Common myeloid progenitor, CD34-positive (primary cell): ENCODE measurements at regions not wholly inside any gene's neighbourhood (a gene's known extent, or its start where the extent isn't known, plus 50 kb on each side); places are given as distances from the start of the nearest gene placed in this dataset.

Source experiments
- CTCF ChIA-PET: fragments of 350-600 bp; sonication (Branson Sonifier 250); formaldehyde crosslinking; loops from one replicate; lab custom pipeline; 2021; ENCODE audit warnings: antibody characterized with exemption; lab: Charles Lee
- POLR2A ChIA-PET: fragments of 350-600 bp; sonication (Branson Sonifier 250); formaldehyde crosslinking; loops from one replicate; lab custom pipeline; 2021; ENCODE audit warnings: antibody characterized with exemption; lab: Charles Lee
- DNase-seq, 3 donors: peaks; one replicate each; pipeline versions ENCODE4 v3.0.0 to v3.0.0-alpha.2; 2013
- H3K27ac ChIP-seq, 2 experiments: 1 replicate in 1 of 2; 2 replicates in 1 of 2; pipeline ENCODE4 v1.7.0; 2013; ENCODE audit warnings: inconsistent platforms in 2 of 2, low read length in 2 of 2, mild to moderate bottlenecking in 2 of 2, low read depth in 1 of 2, moderate library complexity in 1 of 2; ENCODE audit not compliant: severe bottlenecking in 2 of 2, insufficient read depth in 1 of 2, poor library complexity in 1 of 2
- H3K27me3 ChIP-seq, 5 experiments: replicated peaks in 2 of 5; 1 replicate in 3 of 5; 2 replicates in 2 of 5; pipeline versions ENCODE4 v1.6.1 to v1.7.0; 2013; ENCODE audit warnings: low read length in 4 of 5, mild to moderate bottlenecking in 2 of 5, moderate library complexity in 2 of 5, inconsistent platforms in 1 of 5; ENCODE audit not compliant: insufficient read depth in 5 of 5, control insufficient read depth in 4 of 5
- H3K36me3 ChIP-seq, 4 experiments: 1 replicate in 2 of 4; 2 replicates in 2 of 4; pipeline versions ENCODE4 v1.6.1 to v1.7.0; 2013; ENCODE audit warnings: low read length in 3 of 4, control low read depth in 1 of 4, mild to moderate bottlenecking in 1 of 4; ENCODE audit not compliant: control insufficient read depth in 4 of 4, insufficient read depth in 4 of 4
- H3K4me1 ChIP-seq, 4 experiments: 1 replicate in 3 of 4; 2 replicates in 1 of 4; pipeline versions ENCODE4 v1.6.1 to v1.7.1; 2013; ENCODE audit warnings: low read length in 3 of 4, mild to moderate bottlenecking in 3 of 4, control low read depth in 1 of 4, inconsistent platforms in 1 of 4, moderate library complexity in 1 of 4; ENCODE audit not compliant: control insufficient read depth in 4 of 4, insufficient read depth in 4 of 4; ENCODE audit errors: control extremely low read depth in 1 of 4
- H3K4me3 ChIP-seq, 7 experiments: 1 replicate in 4 of 7; 2 replicates in 3 of 7; pipeline versions ENCODE4 v1.5.1 to v1.7.0; 2013; ENCODE audit warnings: mild to moderate bottlenecking in 7 of 7, low read length in 6 of 7, moderate library complexity in 6 of 7, inconsistent platforms in 2 of 7, low read depth in 2 of 7, control low read depth in 1 of 7; ENCODE audit not compliant: insufficient read depth in 4 of 7, control insufficient read depth in 1 of 7; ENCODE audit errors: extremely low read depth in 1 of 7
- H3K9me3 ChIP-seq, 5 experiments: 1 replicate in 4 of 5; 2 replicates in 1 of 5; pipeline versions ENCODE4 v1.6.1 to v1.7.1; 2013; ENCODE audit warnings: low read length in 4 of 5, mild to moderate bottlenecking in 2 of 5, inconsistent platforms in 1 of 5, low read depth in 1 of 5, moderate library complexity in 1 of 5; ENCODE audit not compliant: control insufficient read depth in 4 of 5, insufficient read depth in 2 of 5; ENCODE audit errors: control extremely low read depth in 1 of 5
- WGBS: methylation state at CpG from one replicate; pipeline ENCODE4 v1.1.5; 2013; ENCODE audit not compliant: insufficient coverage; 5-methylcytosine and 5-hydroxymethylcytosine counted together

GRCh38 chr12:71242511-71242910 is 84.7 kb upstream of the TSPAN8 start:
- no peak overlapping the region for H3K4me3 ChIP-seq
- no peak for DNase-seq
- POLR2A ChIA-PET: no interaction called here
- H3K36me3 ChIP-seq: no peaks in the 10 kb centered on the region
- CTCF ChIA-PET: no interaction called here
- WGBS: 100% methylated on average over 2 of the region's 2 CpGs
- peaks cover 0 to 3% (median 2%) of the 10 kb centered on the region in 4 experiments for H3K4me1 ChIP-seq
- H3K9me3 ChIP-seq: peaks cover 0 to 3% (median 0%) of the 10 kb centered on the region in 5 experiments
- no peak overlapping the region for H3K27ac ChIP-seq
- H3K27me3 ChIP-seq: no peaks in the 10 kb centered on the region

- no peak overlapping the region for H3K27ac ChIP-seq
- peaks cover 9 to 17% (median 12%) of the 10 kb centered on the region in 4 experiments for H3K4me1 ChIP-seq
- H3K9me3 ChIP-seq: peaks cover 0 to 3% (median 0%) of the 10 kb centered on the region in 5 experiments
- no peaks in the 10 kb centered on the region for H3K36me3 ChIP-seq
- no peaks in the 10 kb centered on the region for H3K27me3 ChIP-seq
- no peak overlapping the region for H3K4me3 ChIP-seq
- ChIA-PET POLR2A (no interaction called here), CTCF (interaction anchor here (0.8 kb wide), 1 partner anchor 17 kb away, joined by 3 read pairs; no protein-coding TSS in a partner anchor)
- 90% methylated on average over 3 of the region's 3 CpGs for WGBS
- DNase-seq: no peak
These were observed 83.1 kb upstream of the TSPAN8 start for GRCh38 chr12:71240946-71241345.

DNA sequence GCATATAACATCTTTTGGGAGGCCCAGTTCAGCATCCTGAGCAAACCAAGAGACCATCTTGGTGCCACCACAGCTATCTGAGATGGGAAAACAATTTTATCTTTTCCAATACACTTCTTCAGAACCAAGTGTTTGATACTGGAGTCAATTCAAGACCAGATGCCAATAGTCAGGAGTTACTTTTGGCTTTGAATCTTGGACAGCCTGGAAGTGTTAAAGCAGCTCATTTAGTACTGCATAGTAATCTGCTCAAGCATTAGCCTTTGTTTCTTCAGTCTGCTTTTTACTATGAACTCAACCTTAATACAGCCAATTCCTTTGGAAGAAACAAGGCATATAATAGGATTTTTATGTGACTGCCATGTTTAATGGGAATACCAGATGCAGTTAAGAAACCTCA is 81.9 kb upstream of the TSPAN8 start:
- H3K4me3 ChIP-seq: no peak overlapping the region
- H3K27ac ChIP-seq: no peak overlapping the region
- H3K27me3 ChIP-seq: no peaks in the 10 kb centered on the region
- CTCF ChIA-PET: interaction anchor here (1.1 kb wide), 1 partner anchor 24 kb away, joined by 3 read pairs; no protein-coding TSS in a partner anchor
- POLR2A ChIA-PET: no interaction called here
- peaks cover 0 to under 1% (median 0%) of the 10 kb centered on the region in 5 experiments for H3K9me3 ChIP-seq
- DNase-seq: no peak
- no peaks in the 10 kb centered on the region for H3K36me3 ChIP-seq
- peaks cover 12 to 26% (median 16%) of the 10 kb centered on the region in 4 experiments for H3K4me1 ChIP-seq

- CTCF ChIA-PET: interaction anchor here (2.2 kb wide), 1 partner anchor 15 kb away, joined by 8 read pairs; no protein-coding TSS in a partner anchor
- POLR2A ChIA-PET: no interaction called here
- peak in 2 of 3 donors; percentile 1 to 7 for DNase-seq
These were observed 79.3 kb upstream of the TSPAN8 start for GRCh38 chr12:71237128-71237527.

GRCh38 chr12:71236133-71236660 is 78.4 kb upstream of the TSPAN8 start:
- CTCF ChIA-PET: interaction anchor here (0.8 kb wide), 1 partner anchor 20 kb away, joined by 3 read pairs; no protein-coding TSS in a partner anchor
- WGBS: 0% methylated on average over 1 of the region's 3 CpGs

More at GRCh38 chr12:71237128-71237527, 79.3 kb upstream of the TSPAN8 start:
- H3K4me1 ChIP-seq: peaks cover 12 to 26% (median 16%) of the 10 kb centered on the region in 4 experiments
- WGBS: 100% methylated on average over 1 of the region's 4 CpGs
- H3K4me3 ChIP-seq: no peak overlapping the region
- H3K36me3 ChIP-seq: no peaks in the 10 kb centered on the region
- peak overlapping the region in 1 of 2 experiments; percentile 7 for H3K27ac ChIP-seq
- no peaks in the 10 kb centered on the region for H3K27me3 ChIP-seq
- no peaks in the 10 kb centered on the region for H3K9me3 ChIP-seq

DNA sequence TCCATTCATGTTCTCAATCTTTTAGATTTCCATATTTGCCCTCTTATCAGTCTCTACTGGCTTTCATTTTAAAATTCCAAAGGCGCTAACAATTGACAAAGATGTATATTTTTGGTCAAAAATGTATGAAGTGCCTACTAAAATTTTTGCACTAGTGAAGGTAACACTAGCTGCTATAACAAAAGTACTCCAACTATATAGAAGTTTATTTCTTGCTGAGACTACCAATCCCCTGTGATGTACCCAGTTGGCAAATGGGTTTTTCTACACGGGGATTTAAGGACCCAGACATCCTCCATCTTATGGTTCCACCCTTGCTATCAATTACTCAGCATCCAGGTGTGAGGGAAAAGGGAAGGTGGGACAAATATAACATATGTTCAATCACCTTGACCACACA is 75.3 kb upstream of the TSPAN8 start:
- peaks cover 12 to 26% (median 15%) of the 10 kb centered on the region in 4 experiments for H3K4me1 ChIP-seq
- no peak overlapping the region for H3K4me3 ChIP-seq
- no CpG with 5 or more reads among the region's 2 CpGs for WGBS
- H3K36me3 ChIP-seq: no peaks in the 10 kb centered on the region
- H3K27me3 ChIP-seq: no peaks in the 10 kb centered on the region
- CTCF ChIA-PET: no interaction called here
- POLR2A ChIA-PET: no interaction called here
- no peak overlapping the region for H3K27ac ChIP-seq
- no peaks in the 10 kb centered on the region for H3K9me3 ChIP-seq
- no peak for DNase-seq

More at GRCh38 chr12:71236133-71236660, 78.4 kb upstream of the TSPAN8 start:
- Histone ChIP-seq H3K4me1 (peaks cover 12 to 26% (median 16%) of the 10 kb centered on the region in 4 experiments), H3K9me3 (no peaks in the 10 kb centered on the region), H3K36me3 (no peaks in the 10 kb centered on the region), H3K27me3 (no peaks in the 10 kb centered on the region), H3K4me3 (peak overlapping the region in 1 of 7 experiments; percentile 26), H3K27ac (peak overlapping the region in 1 of 2 experiments; percentile 47)
- DNase-seq: peak; percentile 92 to 99 (median 97)
- POLR2A ChIA-PET: no interaction called here

DNA sequence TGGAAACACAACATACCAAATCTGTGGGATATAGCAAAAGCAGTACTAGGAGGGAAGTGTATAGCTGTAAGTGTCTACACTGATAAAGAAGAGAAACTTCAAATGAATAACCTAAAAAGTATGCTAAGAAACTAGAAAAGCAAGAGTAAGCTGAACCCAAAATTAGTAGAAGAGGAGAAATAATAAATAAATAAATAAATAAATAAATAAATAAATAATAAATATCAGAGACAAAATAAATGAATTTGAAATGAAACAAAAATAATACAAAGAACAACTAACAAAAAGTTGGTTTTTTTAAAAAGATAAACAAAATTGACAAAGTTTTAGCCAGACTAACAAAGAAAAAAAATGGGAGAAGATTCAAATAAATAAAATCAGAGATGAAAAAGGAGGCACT is 72.7 kb upstream of the TSPAN8 start:
- ChIA-PET CTCF (interaction anchor here (2.0 kb wide), 1 partner anchor 11 kb away, joined by 4 read pairs; no protein-coding TSS in a partner anchor), POLR2A (no interaction called here)
- Histone ChIP-seq H3K9me3 (no peaks in the 10 kb centered on the region), H3K36me3 (no peaks in the 10 kb centered on the region), H3K4me1 (peaks cover 0 to 5% (median under 1%) of the 10 kb centered on the region in 4 experiments), H3K27ac (no peak overlapping the region), H3K4me3 (no peak overlapping the region), H3K27me3 (no peaks in the 10 kb centered on the region)
- no peak for DNase-seq
